ENCODE measurements at regions not wholly inside any gene's neighbourhood (a gene's known extent, or its start where the extent isn't known, plus 50 kb on each side); places are given as distances from the start of the nearest gene placed in this dataset.

- TF ChIP-seq POLR2AphosphoS5 (IDR thresholded peaks at IDR 0.05; ENCODE audit: borderline replicate concordance, low read depth, low read length) (no peak), EZH2 (IDR thresholded peaks at IDR 0.05) (no peak)
Measured at GRCh38 chr16:66269617-66270332, 96.7 kb upstream of the CDH5 start.
